Chondrocyte (in vitro differentiated cells): ENCODE measurements at regions not wholly inside any gene's neighbourhood (a gene's known extent, or its start where the extent isn't known, plus 50 kb on each side); places are given as distances from the start of the nearest gene placed in this dataset.

ENCODE experiments used
- DNase-seq: peaks from one replicate; pipeline ENCODE4 v3.0.0; 2021; ENCODE audit warnings: mixed read lengths, low spot score
- H3K27ac Mint-ChIP-seq: one replicate; pipeline ENCODE4 v1.8.0; 2021; ENCODE audit warnings: mild to moderate bottlenecking, moderate library complexity, mixed read lengths; ENCODE audit not compliant: unreplicated experiment
- H3K27me3 Mint-ChIP-seq: 2 replicates; pipeline ENCODE4 v1.8.0; 2021; ENCODE audit warnings: low read depth, mixed read lengths
- H3K36me3 Mint-ChIP-seq: 2 replicates; pipeline ENCODE4 v1.8.0; 2021; ENCODE audit warnings: low read depth, mixed read lengths
- H3K4me1 Mint-ChIP-seq: 2 replicates; pipeline ENCODE4 v1.8.0; 2021; ENCODE audit warnings: low read depth, mild to moderate bottlenecking, mixed read lengths
- H3K4me3 Mint-ChIP-seq: one replicate; pipeline ENCODE4 v1.8.0; 2021; ENCODE audit warnings: mild to moderate bottlenecking, moderate library complexity, mixed read lengths; ENCODE audit not compliant: unreplicated experiment
- H3K9me3 Mint-ChIP-seq: 2 replicates; pipeline ENCODE4 v1.8.0; 2021; ENCODE audit warnings: low read depth, mixed read lengths
- CTCF ChIP-seq: fragments of 200-600 bp; sonication (generic); IDR thresholded peaks from 2 replicates; pipeline ENCODE4 v1.5.0; 2021; ENCODE audit warnings: antibody characterized with exemption, mild to moderate bottlenecking, moderate library complexity

- peaks cover 2% of the 10 kb centered on the region for H3K9me3 Mint-ChIP-seq
- H3K36me3 Mint-ChIP-seq = no peaks in the 10 kb centered on the region
- peaks cover 33% of the 10 kb centered on the region for H3K4me1 Mint-ChIP-seq
- no peak for DNase-seq
- TF ChIP-seq CTCF = no peak
- H3K4me3 Mint-ChIP-seq = peak overlapping the region; percentile 23
- H3K27ac Mint-ChIP-seq = peak overlapping the region; percentile 77
- H3K27me3 Mint-ChIP-seq = no peaks in the 10 kb centered on the region
Observed at GRCh38 chr15:29612096-29612495, 210.2 kb downstream of the TJP1 start.

DNA sequence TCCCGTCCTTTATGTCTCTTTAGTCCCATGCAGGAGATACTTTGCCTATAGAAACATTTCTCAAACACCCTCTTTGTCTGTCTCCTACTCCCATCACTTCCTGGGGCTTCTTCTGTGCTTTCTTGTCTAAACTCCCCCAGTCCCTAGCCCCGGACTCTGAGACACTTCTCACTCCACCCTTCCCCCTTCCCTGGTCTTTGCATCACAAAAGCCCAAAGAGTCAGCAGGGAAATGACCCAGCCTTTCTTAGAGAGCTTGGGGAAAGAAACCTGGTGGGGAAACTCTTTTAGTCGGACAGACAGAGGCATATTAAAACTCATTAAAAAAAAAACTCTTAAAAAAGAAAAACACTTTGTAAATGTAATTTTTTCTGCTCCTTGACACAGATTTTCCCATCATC is 211.2 kb downstream of the TJP1 start:
- H3K9me3 Mint-ChIP-seq = peaks cover 2% of the 10 kb centered on the region
- H3K27me3 Mint-ChIP-seq = no peaks in the 10 kb centered on the region
- no peak for TF ChIP-seq CTCF
- peaks cover 27% of the 10 kb centered on the region for H3K4me1 Mint-ChIP-seq
- H3K36me3 Mint-ChIP-seq = no peaks in the 10 kb centered on the region
- H3K27ac Mint-ChIP-seq = no peak overlapping the region
- DNase-seq = no peak
- H3K4me3 Mint-ChIP-seq = no peak overlapping the region

DNA sequence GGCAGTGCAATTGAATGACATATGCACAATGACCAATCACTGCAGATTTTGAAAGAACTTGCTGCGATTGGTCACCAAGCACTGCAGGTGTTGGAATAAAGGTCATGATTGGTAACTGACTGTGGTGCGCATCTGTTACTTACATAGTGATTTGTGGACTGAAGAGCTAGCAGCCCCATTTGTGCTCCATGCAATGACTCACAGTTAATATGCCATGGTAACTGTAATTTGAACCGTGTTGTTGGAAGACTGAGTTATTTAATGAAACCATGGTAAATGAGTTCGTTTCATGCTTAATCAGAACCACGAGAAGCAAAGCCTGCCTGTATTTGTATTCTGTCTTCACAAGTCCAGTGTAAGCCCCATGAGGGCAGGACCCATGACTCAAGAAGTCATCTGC is 220.5 kb downstream of the TJP1 start:
- H3K36me3 Mint-ChIP-seq = no peaks in the 10 kb centered on the region
- peaks cover 4% of the 10 kb centered on the region for H3K4me1 Mint-ChIP-seq
- no peak overlapping the region for H3K4me3 Mint-ChIP-seq
- DNase-seq = no peak
- H3K27me3 Mint-ChIP-seq = no peaks in the 10 kb centered on the region
- no peak for TF ChIP-seq CTCF
- no peak overlapping the region for H3K27ac Mint-ChIP-seq
- H3K9me3 Mint-ChIP-seq = peaks cover 2% of the 10 kb centered on the region

- H3K4me1 Mint-ChIP-seq = peaks cover 4% of the 10 kb centered on the region
- H3K27me3 Mint-ChIP-seq = no peaks in the 10 kb centered on the region
- no peak overlapping the region for H3K4me3 Mint-ChIP-seq
- H3K9me3 Mint-ChIP-seq = peaks cover 2% of the 10 kb centered on the region
- DNase-seq = no peak
- no peak overlapping the region for H3K27ac Mint-ChIP-seq
- TF ChIP-seq CTCF = no peak
- H3K36me3 Mint-ChIP-seq = no peaks in the 10 kb centered on the region
Observed at GRCh38 chr15:29600262-29600661, 222.0 kb downstream of the TJP1 start.

GRCh38 chr15:29596266-29596665 is 226.0 kb downstream of the TJP1 start:
- no peaks in the 10 kb centered on the region for H3K36me3 Mint-ChIP-seq
- no peak for TF ChIP-seq CTCF
- no peak for DNase-seq
- H3K9me3 Mint-ChIP-seq = peaks cover 2% of the 10 kb centered on the region
- H3K4me1 Mint-ChIP-seq = no peaks in the 10 kb centered on the region
- H3K27ac Mint-ChIP-seq = no peak overlapping the region
- H3K27me3 Mint-ChIP-seq = peaks cover 3% of the 10 kb centered on the region
- no peak overlapping the region for H3K4me3 Mint-ChIP-seq
